Esophagus squamous epithelium (tissue), 4 donors: ENCODE measurements at regions not wholly inside any gene's neighbourhood (a gene's known extent, or its start where the extent isn't known, plus 50 kb on each side); places are given as distances from the start of the nearest gene placed in this dataset.

Experiments
- CTCF ChIP-seq, 6 experiments: fragments of 450-650 bp in 4 of 6; fragments of 200-600 bp in 2 of 6; sonication (generic) in 2 of 6; IDR thresholded peaks; one replicate each; pipeline ENCODE4 v1.5.1; 2016 to 2019; ENCODE audit warnings: antibody characterized with exemption in 6 of 6, mild to moderate bottlenecking in 4 of 6, moderate library complexity in 4 of 6
- POLR2A ChIP-seq, 4 donors: fragments of 450-650 bp; IDR thresholded peaks; one replicate each; pipeline ENCODE4 v1.6.1; 2017; ENCODE audit warnings: antibody characterized with exemption in 4 of 4, mild to moderate bottlenecking in 4 of 4, moderate library complexity in 3 of 4

GRCh38 chr1:60695716-60696171, 386.6 kb upstream of the NFIA start:
- TF ChIP-seq CTCF (IDR thresholded peaks at IDR 0.05) = no peak
- no peak for TF ChIP-seq POLR2A (IDR thresholded peaks at IDR 0.05)
